ENCODE measurements at regions not wholly inside any gene's neighbourhood (a gene's known extent, or its start where the extent isn't known, plus 50 kb on each side); places are given as distances from the start of the nearest gene placed in this dataset.

DNA sequence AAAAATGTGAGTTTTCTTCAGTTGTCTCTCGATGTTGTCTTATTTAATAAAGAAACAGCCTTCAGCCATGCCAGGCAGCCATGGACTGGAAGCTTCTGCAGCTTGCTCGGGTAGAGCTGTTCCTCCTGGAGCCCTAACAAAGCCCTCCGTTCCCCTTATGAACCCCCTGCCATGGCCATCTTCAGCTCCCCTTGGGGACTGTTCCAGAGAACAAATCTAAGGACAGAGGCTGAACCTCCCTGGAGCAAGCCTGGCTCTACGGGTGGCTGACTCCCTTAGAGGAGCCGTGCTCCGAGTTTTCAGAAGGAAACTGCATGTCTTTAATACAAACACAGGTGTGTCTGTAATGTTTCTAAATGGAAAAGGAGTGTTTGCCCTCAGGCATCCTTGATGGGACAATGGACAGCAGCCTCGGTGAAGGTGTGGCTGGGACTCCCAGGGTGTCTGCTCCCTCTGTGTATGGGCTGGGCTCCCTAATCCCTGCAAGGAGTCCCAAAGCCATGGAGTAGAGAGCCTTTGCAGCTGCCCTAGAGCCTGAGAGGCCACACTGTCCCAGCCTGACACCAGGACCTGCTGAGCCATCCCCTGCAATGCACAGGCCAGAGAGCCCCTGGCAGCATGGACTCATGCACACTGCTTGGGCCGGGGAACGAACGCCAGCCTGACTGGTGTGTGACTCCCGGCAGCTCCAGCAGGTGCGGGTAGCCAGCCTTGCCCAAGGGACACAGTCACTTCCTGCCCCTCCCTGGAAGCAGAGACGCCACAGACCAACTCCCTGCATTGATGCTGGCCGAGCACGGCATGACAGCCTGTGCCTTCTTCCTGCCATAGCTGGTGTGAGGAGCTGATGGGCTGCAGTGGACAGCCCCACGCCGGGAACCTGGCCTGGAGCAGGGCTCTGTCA is 381.8 kb downstream of the TCERG1L start:
- H3K9ac ChIP-seq (ENCODE audit: low read length) = no peak overlapping the region
- H3K9me2 ChIP-seq (replicated peaks; ENCODE audit: low read length) = no peaks in the 10 kb centered on the region
- no peak for DNase-seq
- ChIA-PET CTCF (no interaction called here), POLR2A (ENCODE audit: unreplicated experiment) (no interaction called here)
- H3K9me3 ChIP-seq (ENCODE audit: low read length) = no peaks in the 10 kb centered on the region
- no peak for ATAC-seq
- TF ChIP-seq EZH2phosphoT487 (IDR thresholded peaks at IDR 0.05; ENCODE audit: borderline replicate concordance, low read length) (no peak), EZH2 (IDR thresholded peaks at IDR 0.05; ENCODE audit: low read length, unreplicated experiment) (no peak), CTCF (conservative IDR thresholded peaks at IDR 0.05; ENCODE audit: low read depth, low read length) (no peak)
- no peaks in the 10 kb centered on the region for H3K79me2 ChIP-seq (ENCODE audit: low read length)
- H3K27ac ChIP-seq (ENCODE audit: low read length) = no peak overlapping the region
- H3K4me2 ChIP-seq (ENCODE audit: low read length) = no peak overlapping the region
- H3K4me1 ChIP-seq (ENCODE audit: insufficient read depth, low read length) = no peaks in the 10 kb centered on the region
- no peaks in the 10 kb centered on the region for H4K20me1 ChIP-seq (ENCODE audit: low read length)
- no peak overlapping the region for H2AFZ ChIP-seq (ENCODE audit: low read length)
- H3F3A ChIP-seq (ENCODE audit: low read length, unreplicated experiment) = no peaks in the 10 kb centered on the region
- H3K36me3 ChIP-seq (ENCODE audit: low read depth, low read length) = no peaks in the 10 kb centered on the region
- no peak overlapping the region for H3K4me3 ChIP-seq (ENCODE audit: low read length)
- no TSS peak for BruUV-seq (replicated peaks)
- intact Hi-C loops (cut with micrococcal nuclease) = no loop called here
- H3K27me3 ChIP-seq (ENCODE audit: low read length) = no peaks in the 10 kb centered on the region

DNA sequence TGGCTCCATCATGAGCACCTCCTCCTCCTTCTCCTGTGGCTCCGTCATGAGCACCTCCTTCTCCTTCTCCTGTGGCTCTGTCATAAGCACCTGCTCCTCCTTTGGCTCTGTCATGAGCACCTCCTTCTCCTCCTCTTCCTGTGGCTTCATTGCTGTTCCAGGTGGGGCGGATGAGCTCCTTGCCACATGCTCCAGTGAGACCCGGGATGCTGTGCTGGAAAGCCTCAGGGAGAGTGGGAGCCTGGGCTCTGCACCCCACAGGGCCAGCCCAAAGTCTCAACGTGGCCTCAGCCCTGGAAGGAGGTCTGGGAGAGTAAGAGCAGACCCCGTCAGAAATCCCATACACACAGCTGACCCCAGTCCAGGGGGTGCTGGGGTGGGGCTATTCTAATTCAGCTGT is 380.7 kb downstream of the TCERG1L start:
- H4K20me1 ChIP-seq (ENCODE audit: low read length) = no peaks in the 10 kb centered on the region
- DNase-seq = no peak
- H3K9me2 ChIP-seq (replicated peaks; ENCODE audit: low read length) = no peaks in the 10 kb centered on the region
- H3K9ac ChIP-seq (ENCODE audit: low read length) = no peak overlapping the region
- TF ChIP-seq CTCF (conservative IDR thresholded peaks at IDR 0.05; ENCODE audit: low read depth, low read length) = no peak
- TF ChIP-seq EZH2 (IDR thresholded peaks at IDR 0.05; ENCODE audit: low read length, unreplicated experiment) = no peak
- TF ChIP-seq EZH2phosphoT487 (IDR thresholded peaks at IDR 0.05; ENCODE audit: borderline replicate concordance, low read length) = no peak
- H2AFZ ChIP-seq (ENCODE audit: low read length) = no peak overlapping the region
- CTCF ChIA-PET = no interaction called here
- no peak overlapping the region for H3K4me2 ChIP-seq (ENCODE audit: low read length)
- no peaks in the 10 kb centered on the region for H3F3A ChIP-seq (ENCODE audit: low read length, unreplicated experiment)
- no peak for ATAC-seq
- no peaks in the 10 kb centered on the region for H3K27me3 ChIP-seq (ENCODE audit: low read length)
- no peaks in the 10 kb centered on the region for H3K79me2 ChIP-seq (ENCODE audit: low read length)
- no peaks in the 10 kb centered on the region for H3K36me3 ChIP-seq (ENCODE audit: low read depth, low read length)
- no peak overlapping the region for H3K27ac ChIP-seq (ENCODE audit: low read length)
- POLR2A ChIA-PET (ENCODE audit: unreplicated experiment) = no interaction called here
- H3K4me3 ChIP-seq (ENCODE audit: low read length) = no peak overlapping the region
- intact Hi-C loops (cut with micrococcal nuclease) = no loop called here
- no peaks in the 10 kb centered on the region for H3K4me1 ChIP-seq (ENCODE audit: insufficient read depth, low read length)
- no peaks in the 10 kb centered on the region for H3K9me3 ChIP-seq (ENCODE audit: low read length)
- BruUV-seq (replicated peaks) = no TSS peak

GRCh38 chr10:130931256-130931655 is 380.3 kb downstream of the TCERG1L start:
- Histone ChIP-seq H3K27me3 (ENCODE audit: low read length) (no peaks in the 10 kb centered on the region), H3K36me3 (ENCODE audit: low read depth, low read length) (no peaks in the 10 kb centered on the region), H3K9ac (ENCODE audit: low read length) (no peak overlapping the region), H3K27ac (ENCODE audit: low read length) (no peak overlapping the region), H3K9me2 (replicated peaks; ENCODE audit: low read length) (no peaks in the 10 kb centered on the region), H3K4me3 (ENCODE audit: low read length) (no peak overlapping the region), H2AFZ (ENCODE audit: low read length) (no peak overlapping the region), H3K9me3 (ENCODE audit: low read length) (no peaks in the 10 kb centered on the region), H3K4me2 (ENCODE audit: low read length) (no peak overlapping the region), H3K79me2 (ENCODE audit: low read length) (no peaks in the 10 kb centered on the region), H3K4me1 (ENCODE audit: insufficient read depth, low read length) (no peaks in the 10 kb centered on the region), H3F3A (ENCODE audit: low read length, unreplicated experiment) (no peaks in the 10 kb centered on the region), H4K20me1 (ENCODE audit: low read length) (no peaks in the 10 kb centered on the region)
- intact Hi-C loops (cut with micrococcal nuclease) = no loop called here
- no peak for ATAC-seq
- DNase-seq = no peak
- no TSS peak for BruUV-seq (replicated peaks)
- no peak for TF ChIP-seq CTCF (conservative IDR thresholded peaks at IDR 0.05; ENCODE audit: low read depth, low read length)
- no peak for TF ChIP-seq EZH2 (IDR thresholded peaks at IDR 0.05; ENCODE audit: low read length, unreplicated experiment)
- no peak for TF ChIP-seq EZH2phosphoT487 (IDR thresholded peaks at IDR 0.05; ENCODE audit: borderline replicate concordance, low read length)
- ChIA-PET CTCF (no interaction called here), POLR2A (ENCODE audit: unreplicated experiment) (no interaction called here)
